BE2C (cell line): ENCODE measurements at regions not wholly inside any gene's neighbourhood (a gene's known extent, or its start where the extent isn't known, plus 50 kb on each side); places are given as distances from the start of the nearest gene placed in this dataset.

Source experiments
- DNase-seq: peaks from one replicate; pipeline ENCODE4 v3.0.0-alpha.2; 2020
- H3K27me3 ChIP-seq: fragments of 250-450 bp; sonication (Bioruptor Pico); 2 replicates; pipeline ENCODE4 v1.5.1; 2020; ENCODE audit warnings: mild to moderate bottlenecking
- H3K36me3 ChIP-seq: fragments of 250-450 bp; sonication (Bioruptor Pico); 2 replicates; pipeline ENCODE4 v1.5.1; 2020; ENCODE audit warnings: mild to moderate bottlenecking
- H3K4me1 ChIP-seq: fragments of 250-450 bp; sonication (Bioruptor Pico); 2 replicates; pipeline ENCODE4 v1.5.1; 2020
- H3K4me3 ChIP-seq: 2 replicates; pipeline ENCODE4 v1.5.1; 2011; ENCODE audit warnings: low read depth, low read length
- H3K9me3 ChIP-seq: fragments of 250-450 bp; sonication (Bioruptor Pico); 2 replicates; pipeline ENCODE4 v1.5.1; 2020
- TF ChIP-seq, protein P1 (sequence below): IDR thresholded peaks from 2 replicates; pipeline ENCODE4 v1.5.1; 2012; ENCODE audit warnings: mild to moderate bottlenecking, low read depth, low read length

DNA sequence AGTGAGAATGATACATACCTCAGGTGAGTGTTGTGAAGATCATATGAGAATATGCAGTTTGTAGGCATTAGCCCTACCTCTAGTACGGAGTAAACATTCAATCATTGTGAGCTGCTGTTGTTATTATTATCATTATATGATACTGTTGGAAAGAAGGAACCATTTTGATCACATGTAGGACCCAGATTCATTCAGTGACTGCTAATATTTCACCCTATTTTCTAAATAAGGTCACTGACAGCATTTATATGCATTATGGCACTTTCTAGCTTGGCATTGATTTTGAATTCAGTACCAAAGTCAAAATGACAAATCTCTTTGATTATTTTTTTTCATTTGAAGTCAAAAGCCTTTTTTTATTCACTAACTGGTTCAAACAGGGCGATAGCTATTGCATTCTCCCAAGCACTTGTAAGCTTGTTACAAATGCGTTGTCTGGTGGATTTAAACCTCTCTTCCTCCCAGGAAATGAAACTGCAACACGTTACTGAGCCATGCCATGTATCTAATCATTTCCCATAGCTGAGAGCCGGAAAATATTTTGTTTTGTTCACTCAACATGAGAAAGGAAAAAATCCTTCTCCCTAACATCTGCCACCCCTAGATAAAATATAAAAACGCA, 320.8 kb upstream of the SGCD start:
- Histone ChIP-seq H3K4me3 (no peak overlapping the region), H3K9me3 (no peaks in the 10 kb centered on the region), H3K36me3 (no peaks in the 10 kb centered on the region), H3K27me3 (no peaks in the 10 kb centered on the region), H3K4me1 (no peaks in the 10 kb centered on the region)
- TF ChIP-seq, protein P1, sequence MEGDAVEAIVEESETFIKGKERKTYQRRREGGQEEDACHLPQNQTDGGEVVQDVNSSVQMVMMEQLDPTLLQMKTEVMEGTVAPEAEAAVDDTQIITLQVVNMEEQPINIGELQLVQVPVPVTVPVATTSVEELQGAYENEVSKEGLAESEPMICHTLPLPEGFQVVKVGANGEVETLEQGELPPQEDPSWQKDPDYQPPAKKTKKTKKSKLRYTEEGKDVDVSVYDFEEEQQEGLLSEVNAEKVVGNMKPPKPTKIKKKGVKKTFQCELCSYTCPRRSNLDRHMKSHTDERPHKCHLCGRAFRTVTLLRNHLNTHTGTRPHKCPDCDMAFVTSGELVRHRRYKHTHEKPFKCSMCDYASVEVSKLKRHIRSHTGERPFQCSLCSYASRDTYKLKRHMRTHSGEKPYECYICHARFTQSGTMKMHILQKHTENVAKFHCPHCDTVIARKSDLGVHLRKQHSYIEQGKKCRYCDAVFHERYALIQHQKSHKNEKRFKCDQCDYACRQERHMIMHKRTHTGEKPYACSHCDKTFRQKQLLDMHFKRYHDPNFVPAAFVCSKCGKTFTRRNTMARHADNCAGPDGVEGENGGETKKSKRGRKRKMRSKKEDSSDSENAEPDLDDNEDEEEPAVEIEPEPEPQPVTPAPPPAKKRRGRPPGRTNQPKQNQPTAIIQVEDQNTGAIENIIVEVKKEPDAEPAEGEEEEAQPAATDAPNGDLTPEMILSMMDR = no peak
- no peak for DNase-seq

DNA sequence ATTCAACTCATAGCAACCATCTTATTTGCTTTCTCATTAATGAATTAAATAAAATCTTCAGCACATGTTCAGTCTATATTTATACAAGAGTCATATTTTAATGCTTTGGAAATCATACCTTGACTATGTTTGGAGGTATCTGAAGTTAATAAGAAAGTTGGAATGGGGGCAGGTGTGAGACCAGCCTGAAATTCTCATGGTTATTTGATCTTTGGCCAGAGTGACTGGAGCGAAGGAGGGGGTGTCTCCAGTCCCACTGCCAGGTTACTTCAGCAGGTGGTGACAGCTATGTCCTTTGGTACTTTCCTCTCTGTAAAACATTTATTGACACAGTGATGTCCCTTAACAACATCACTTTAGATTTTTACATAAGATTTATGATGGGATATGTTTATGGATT, 318.1 kb upstream of the SGCD start:
- no peaks in the 10 kb centered on the region for H3K27me3 ChIP-seq
- no peaks in the 10 kb centered on the region for H3K9me3 ChIP-seq
- TF ChIP-seq, protein P1 = no peak
- no peaks in the 10 kb centered on the region for H3K36me3 ChIP-seq
- DNase-seq = no peak
- H3K4me3 ChIP-seq = no peak overlapping the region
- H3K4me1 ChIP-seq = no peaks in the 10 kb centered on the region

DNA sequence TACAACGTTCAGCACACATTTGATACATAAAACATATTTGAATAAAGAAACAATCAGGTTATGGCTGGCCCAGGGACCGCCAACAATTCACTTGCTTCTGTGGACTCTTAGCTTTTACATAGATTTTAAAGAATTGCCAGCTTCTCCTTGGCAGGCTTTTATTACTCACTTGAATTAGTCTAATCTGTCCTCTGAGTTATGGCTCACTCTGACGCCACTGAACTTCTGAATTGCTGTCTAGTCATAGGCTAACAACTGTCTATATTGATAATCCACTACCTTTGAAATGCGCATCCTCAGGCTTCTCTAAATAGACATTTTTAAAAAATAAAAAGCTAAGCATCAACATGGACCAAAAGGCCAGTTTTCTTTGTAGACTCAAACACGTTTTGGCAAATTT, 317.4 kb upstream of the SGCD start:
- no peaks in the 10 kb centered on the region for H3K27me3 ChIP-seq
- no peak for DNase-seq
- no peaks in the 10 kb centered on the region for H3K36me3 ChIP-seq
- H3K4me1 ChIP-seq = no peaks in the 10 kb centered on the region
- H3K4me3 ChIP-seq = no peak overlapping the region
- TF ChIP-seq, protein P1 = no peak
- H3K9me3 ChIP-seq = no peaks in the 10 kb centered on the region

DNA sequence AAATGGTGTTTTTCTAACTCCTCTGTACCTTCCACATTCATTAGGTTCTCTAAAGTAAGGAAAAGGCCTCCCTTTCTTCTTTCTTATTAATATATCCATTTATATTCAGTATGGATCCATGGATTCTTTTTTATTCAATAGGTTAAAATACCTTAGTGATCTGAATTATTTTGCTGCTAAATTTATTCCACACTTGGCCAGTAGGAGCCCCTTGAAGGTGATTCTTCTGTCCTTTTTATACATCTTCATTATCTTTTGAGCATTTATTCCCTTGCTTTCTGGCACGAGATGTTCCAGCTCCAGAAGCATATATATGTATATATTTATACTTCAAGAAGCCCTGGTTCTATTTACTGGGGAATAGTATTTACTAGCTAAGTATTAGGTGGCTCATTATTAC, 311.8 kb upstream of the SGCD start:
- no peaks in the 10 kb centered on the region for H3K27me3 ChIP-seq
- H3K36me3 ChIP-seq = no peaks in the 10 kb centered on the region
- TF ChIP-seq, protein P1 = no peak
- no peaks in the 10 kb centered on the region for H3K4me1 ChIP-seq
- DNase-seq = no peak
- H3K4me3 ChIP-seq = no peak overlapping the region
- H3K9me3 ChIP-seq = no peaks in the 10 kb centered on the region; the same call in 1 of the 2 replicates

DNA sequence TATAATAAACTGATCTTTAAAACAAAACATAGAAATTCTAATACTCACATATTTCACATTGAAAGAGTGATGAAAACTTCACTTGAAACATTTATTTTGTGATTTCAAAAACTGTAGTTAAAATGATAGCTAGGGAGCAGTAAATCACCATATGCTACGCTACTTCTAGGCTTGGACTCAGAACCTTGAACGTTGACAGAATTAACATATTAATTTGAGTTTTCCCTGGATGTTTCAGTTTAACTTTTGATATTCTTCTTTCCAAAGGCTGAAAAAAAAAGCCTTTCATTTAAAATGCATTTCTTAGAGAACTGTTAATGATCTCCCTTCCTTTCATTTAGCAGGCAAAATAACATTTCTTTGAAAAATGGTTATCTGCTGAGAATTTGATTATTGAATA, 307.8 kb upstream of the SGCD start:
- Histone ChIP-seq H3K4me1 (no peaks in the 10 kb centered on the region), H3K4me3 (no peak overlapping the region), H3K9me3 (no peaks in the 10 kb centered on the region; the same call in 1 of the 2 replicates), H3K36me3 (no peaks in the 10 kb centered on the region), H3K27me3 (no peaks in the 10 kb centered on the region)
- no peak for DNase-seq
- TF ChIP-seq, protein P1 = no peak

DNA sequence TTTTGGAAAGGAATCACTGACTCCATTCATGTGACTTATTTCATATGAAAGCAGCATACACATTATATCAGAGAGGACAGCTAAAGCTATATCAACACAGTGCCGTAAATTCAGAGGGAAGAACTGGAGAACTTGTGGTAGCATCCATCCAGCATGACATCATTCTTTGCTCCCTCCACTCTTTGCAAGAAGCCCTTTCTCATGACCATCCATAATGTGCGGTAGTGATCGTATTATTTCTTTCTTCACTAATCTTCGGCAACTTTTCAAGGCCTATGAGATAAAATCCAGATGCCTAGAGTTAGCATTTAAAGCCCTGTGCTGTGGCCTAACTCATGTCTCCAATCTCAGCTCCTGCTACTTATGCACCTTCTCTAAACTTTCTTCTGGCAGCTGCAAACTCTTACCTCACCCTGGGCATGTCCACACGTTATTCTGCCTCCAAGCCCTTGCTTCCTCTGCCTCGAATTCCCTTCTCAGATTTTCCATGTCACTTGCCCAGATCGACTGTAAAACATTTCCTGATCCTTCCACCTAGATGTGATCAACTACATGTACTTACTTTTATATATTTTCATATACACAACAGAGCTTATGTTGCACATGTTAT, 307.3 kb upstream of the SGCD start:
- H3K9me3 ChIP-seq = no peaks in the 10 kb centered on the region; the same call in 1 of the 2 replicates
- DNase-seq = no peak
- H3K36me3 ChIP-seq = no peaks in the 10 kb centered on the region
- TF ChIP-seq, protein P1 = no peak
- H3K4me3 ChIP-seq = no peak overlapping the region
- no peaks in the 10 kb centered on the region for H3K4me1 ChIP-seq
- no peaks in the 10 kb centered on the region for H3K27me3 ChIP-seq
